Tibial nerve (tissue), 4 donors: ENCODE measurements at regions not wholly inside any gene's neighbourhood (a gene's known extent, or its start where the extent isn't known, plus 50 kb on each side); places are given as distances from the start of the nearest gene placed in this dataset.

ENCODE experiments used
- CTCF ChIP-seq, 5 experiments: fragments of 200-600 bp in 3 of 5; fragments of 450-650 bp in 2 of 5; sonication (generic) in 3 of 5; IDR thresholded peaks; one replicate each; pipeline ENCODE4 v1.5.1; 2016 to 2019; ENCODE audit warnings: antibody characterized with exemption in 5 of 5, mild to moderate bottlenecking in 3 of 5, moderate library complexity in 2 of 5
- EP300 ChIP-seq, 2 donors: sonication (generic); formaldehyde crosslinking; IDR thresholded peaks; one replicate each; pipeline ENCODE4 v1.6.1; 2017; ENCODE audit warnings: antibody characterized with exemption in 2 of 2, mild to moderate bottlenecking in 1 of 2
- POLR2A ChIP-seq, 2 donors: fragments of 450-650 bp; IDR thresholded peaks; one replicate each; pipeline ENCODE4 v1.6.1; 2017; ENCODE audit warnings: antibody characterized with exemption in 2 of 2, mild to moderate bottlenecking in 2 of 2, moderate library complexity in 2 of 2

GRCh38 chr10:8790390-8790789 lies 735.9 kb downstream of the GATA3 start:
- TF ChIP-seq CTCF (IDR thresholded peaks at IDR 0.05) (no peak), POLR2A (IDR thresholded peaks at IDR 0.05) (no peak), EP300 (IDR thresholded peaks at IDR 0.05) (no peak)
